ENCODE measurements at regions not wholly inside any gene's neighbourhood (a gene's known extent, or its start where the extent isn't known, plus 50 kb on each side); places are given as distances from the start of the nearest gene placed in this dataset.

- H3K9me3 ChIP-seq (ENCODE audit: control insufficient read depth in 4 of 4, low read length in 3 of 4): no peaks in the 10 kb centered on the region
- no peak overlapping the region for H3K9ac ChIP-seq (ENCODE audit: low read depth in 1 of 2, low read length in 2 of 2)
- no peaks in the 10 kb centered on the region for H3K36me3 ChIP-seq (ENCODE audit: control insufficient read depth in 4 of 4, insufficient read depth in 3 of 4, low read depth in 1 of 4, low read length in 3 of 4)
- no peaks in the 10 kb centered on the region for H3K27me3 ChIP-seq (ENCODE audit: control insufficient read depth in 4 of 4, insufficient read depth in 4 of 4, low read length in 3 of 4)
- H3K27ac ChIP-seq (ENCODE audit: low read depth in 1 of 2, low read length in 2 of 2): no peak overlapping the region
- no peak for TF ChIP-seq NR2F2 (IDR thresholded peaks at IDR 0.05)
- TF ChIP-seq, protein P1, sequence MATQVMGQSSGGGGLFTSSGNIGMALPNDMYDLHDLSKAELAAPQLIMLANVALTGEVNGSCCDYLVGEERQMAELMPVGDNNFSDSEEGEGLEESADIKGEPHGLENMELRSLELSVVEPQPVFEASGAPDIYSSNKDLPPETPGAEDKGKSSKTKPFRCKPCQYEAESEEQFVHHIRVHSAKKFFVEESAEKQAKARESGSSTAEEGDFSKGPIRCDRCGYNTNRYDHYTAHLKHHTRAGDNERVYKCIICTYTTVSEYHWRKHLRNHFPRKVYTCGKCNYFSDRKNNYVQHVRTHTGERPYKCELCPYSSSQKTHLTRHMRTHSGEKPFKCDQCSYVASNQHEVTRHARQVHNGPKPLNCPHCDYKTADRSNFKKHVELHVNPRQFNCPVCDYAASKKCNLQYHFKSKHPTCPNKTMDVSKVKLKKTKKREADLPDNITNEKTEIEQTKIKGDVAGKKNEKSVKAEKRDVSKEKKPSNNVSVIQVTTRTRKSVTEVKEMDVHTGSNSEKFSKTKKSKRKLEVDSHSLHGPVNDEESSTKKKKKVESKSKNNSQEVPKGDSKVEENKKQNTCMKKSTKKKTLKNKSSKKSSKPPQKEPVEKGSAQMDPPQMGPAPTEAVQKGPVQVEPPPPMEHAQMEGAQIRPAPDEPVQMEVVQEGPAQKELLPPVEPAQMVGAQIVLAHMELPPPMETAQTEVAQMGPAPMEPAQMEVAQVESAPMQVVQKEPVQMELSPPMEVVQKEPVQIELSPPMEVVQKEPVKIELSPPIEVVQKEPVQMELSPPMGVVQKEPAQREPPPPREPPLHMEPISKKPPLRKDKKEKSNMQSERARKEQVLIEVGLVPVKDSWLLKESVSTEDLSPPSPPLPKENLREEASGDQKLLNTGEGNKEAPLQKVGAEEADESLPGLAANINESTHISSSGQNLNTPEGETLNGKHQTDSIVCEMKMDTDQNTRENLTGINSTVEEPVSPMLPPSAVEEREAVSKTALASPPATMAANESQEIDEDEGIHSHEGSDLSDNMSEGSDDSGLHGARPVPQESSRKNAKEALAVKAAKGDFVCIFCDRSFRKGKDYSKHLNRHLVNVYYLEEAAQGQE (IDR thresholded peaks at IDR 0.05): no peak
- no peak for TF ChIP-seq HNF4A (conservative IDR thresholded peaks at IDR 0.05)
- no peak for TF ChIP-seq GABPA (IDR thresholded peaks at IDR 0.05 in 1 of 2, conservative IDR thresholded peaks at IDR 0.05 in 1 of 2)
- no peak for TF ChIP-seq HNF4G (IDR thresholded peaks at IDR 0.05)
- TF ChIP-seq FOXA1 (IDR thresholded peaks at IDR 0.05): no peak
- TF ChIP-seq YY1 (IDR thresholded peaks at IDR 0.05): no peak
- TF ChIP-seq, protein P2, sequence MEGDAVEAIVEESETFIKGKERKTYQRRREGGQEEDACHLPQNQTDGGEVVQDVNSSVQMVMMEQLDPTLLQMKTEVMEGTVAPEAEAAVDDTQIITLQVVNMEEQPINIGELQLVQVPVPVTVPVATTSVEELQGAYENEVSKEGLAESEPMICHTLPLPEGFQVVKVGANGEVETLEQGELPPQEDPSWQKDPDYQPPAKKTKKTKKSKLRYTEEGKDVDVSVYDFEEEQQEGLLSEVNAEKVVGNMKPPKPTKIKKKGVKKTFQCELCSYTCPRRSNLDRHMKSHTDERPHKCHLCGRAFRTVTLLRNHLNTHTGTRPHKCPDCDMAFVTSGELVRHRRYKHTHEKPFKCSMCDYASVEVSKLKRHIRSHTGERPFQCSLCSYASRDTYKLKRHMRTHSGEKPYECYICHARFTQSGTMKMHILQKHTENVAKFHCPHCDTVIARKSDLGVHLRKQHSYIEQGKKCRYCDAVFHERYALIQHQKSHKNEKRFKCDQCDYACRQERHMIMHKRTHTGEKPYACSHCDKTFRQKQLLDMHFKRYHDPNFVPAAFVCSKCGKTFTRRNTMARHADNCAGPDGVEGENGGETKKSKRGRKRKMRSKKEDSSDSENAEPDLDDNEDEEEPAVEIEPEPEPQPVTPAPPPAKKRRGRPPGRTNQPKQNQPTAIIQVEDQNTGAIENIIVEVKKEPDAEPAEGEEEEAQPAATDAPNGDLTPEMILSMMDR (IDR thresholded peaks at IDR 0.05; ENCODE audit: low read depth, low read length, missing input control): no peak
- TF ChIP-seq RAD21 (IDR thresholded peaks at IDR 0.05): no peak
- TF ChIP-seq RXRA (IDR thresholded peaks at IDR 0.05): no peak
- TF ChIP-seq, protein P3, sequence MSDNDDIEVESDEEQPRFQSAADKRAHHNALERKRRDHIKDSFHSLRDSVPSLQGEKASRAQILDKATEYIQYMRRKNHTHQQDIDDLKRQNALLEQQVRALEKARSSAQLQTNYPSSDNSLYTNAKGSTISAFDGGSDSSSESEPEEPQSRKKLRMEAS (IDR thresholded peaks at IDR 0.05): no peak
- TF ChIP-seq, protein P4, sequence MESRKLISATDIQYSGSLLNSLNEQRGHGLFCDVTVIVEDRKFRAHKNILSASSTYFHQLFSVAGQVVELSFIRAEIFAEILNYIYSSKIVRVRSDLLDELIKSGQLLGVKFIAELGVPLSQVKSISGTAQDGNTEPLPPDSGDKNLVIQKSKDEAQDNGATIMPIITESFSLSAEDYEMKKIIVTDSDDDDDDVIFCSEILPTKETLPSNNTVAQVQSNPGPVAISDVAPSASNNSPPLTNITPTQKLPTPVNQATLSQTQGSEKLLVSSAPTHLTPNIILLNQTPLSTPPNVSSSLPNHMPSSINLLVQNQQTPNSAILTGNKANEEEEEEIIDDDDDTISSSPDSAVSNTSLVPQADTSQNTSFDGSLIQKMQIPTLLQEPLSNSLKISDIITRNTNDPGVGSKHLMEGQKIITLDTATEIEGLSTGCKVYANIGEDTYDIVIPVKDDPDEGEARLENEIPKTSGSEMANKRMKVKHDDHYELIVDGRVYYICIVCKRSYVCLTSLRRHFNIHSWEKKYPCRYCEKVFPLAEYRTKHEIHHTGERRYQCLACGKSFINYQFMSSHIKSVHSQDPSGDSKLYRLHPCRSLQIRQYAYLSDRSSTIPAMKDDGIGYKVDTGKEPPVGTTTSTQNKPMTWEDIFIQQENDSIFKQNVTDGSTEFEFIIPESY (IDR thresholded peaks at IDR 0.05): no peak
- TF ChIP-seq SP1 (IDR thresholded peaks at IDR 0.05): no peak
- no peak for TF ChIP-seq TAF1 (conservative IDR thresholded peaks at IDR 0.05)
- TF ChIP-seq JUND (IDR thresholded peaks at IDR 0.05): no peak
- no peak for TF ChIP-seq EGR1 (IDR thresholded peaks at IDR 0.05; ENCODE audit: low read depth in 2 of 2)
- no peaks in the 10 kb centered on the region for H3K4me1 ChIP-seq (ENCODE audit: control insufficient read depth in 4 of 4, insufficient read depth in 4 of 4, low read length in 3 of 4)
- no peak for DNase-seq (ENCODE audit: low spot score)
- WGBS: 48% methylated on average over 1 of the region's 1 CpG
- no peak overlapping the region for H3K4me3 ChIP-seq (ENCODE audit: low read depth in 1 of 3, low read length in 3 of 3)
Measured at GRCh38 chr2:114330594-114330993, 111.8 kb upstream of the DPP10 start.

DNA sequence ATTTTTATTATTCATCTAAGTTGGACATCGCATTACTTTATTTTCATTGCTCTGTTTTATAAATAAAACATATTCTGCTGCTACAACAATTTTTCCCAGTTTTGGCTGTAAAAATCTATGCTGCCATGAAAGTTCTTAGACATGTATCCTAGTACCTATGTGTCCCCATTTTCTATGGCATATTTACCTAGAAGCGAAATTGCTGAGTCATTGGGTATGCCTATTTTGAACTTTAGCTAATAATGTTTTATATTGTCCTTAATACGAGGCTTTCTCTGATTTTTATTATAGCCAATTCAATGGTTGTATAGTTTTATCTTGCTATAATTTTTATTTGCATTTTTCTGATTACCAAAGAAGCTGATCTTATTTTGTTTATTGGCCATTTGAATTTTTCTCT is 110.5 kb upstream of the DPP10 start:
- no peak for DNase-seq (ENCODE audit: low spot score)
- Histone ChIP-seq H3K4me1 (ENCODE audit: control insufficient read depth in 4 of 4, insufficient read depth in 4 of 4, low read length in 3 of 4) (no peaks in the 10 kb centered on the region), H3K4me3 (ENCODE audit: low read depth in 1 of 3, low read length in 3 of 3) (no peak overlapping the region), H3K36me3 (ENCODE audit: control insufficient read depth in 4 of 4, insufficient read depth in 3 of 4, low read depth in 1 of 4, low read length in 3 of 4) (no peaks in the 10 kb centered on the region), H3K27me3 (ENCODE audit: control insufficient read depth in 4 of 4, insufficient read depth in 4 of 4, low read length in 3 of 4) (no peaks in the 10 kb centered on the region), H3K9ac (ENCODE audit: low read depth in 1 of 2, low read length in 2 of 2) (no peak overlapping the region), H3K27ac (ENCODE audit: low read depth in 1 of 2, low read length in 2 of 2) (no peak overlapping the region), H3K9me3 (ENCODE audit: control insufficient read depth in 4 of 4, low read length in 3 of 4) (no peaks in the 10 kb centered on the region)
- TF ChIP-seq TAF1 (conservative IDR thresholded peaks at IDR 0.05) (no peak), NR2F2 (IDR thresholded peaks at IDR 0.05) (no peak), SP1 (IDR thresholded peaks at IDR 0.05) (no peak), EGR1 (IDR thresholded peaks at IDR 0.05; ENCODE audit: low read depth in 2 of 2) (no peak), FOXA2 (IDR thresholded peaks at IDR 0.05) (no peak), JUND (IDR thresholded peaks at IDR 0.05) (no peak)
- WGBS: 74% methylated on average over 3 of the region's 3 CpGs

All from liver (tissue), 8 donors.